IPS-NIHi11 (cell line): ENCODE measurements at regions not wholly inside any gene's neighbourhood (a gene's known extent, or its start where the extent isn't known, plus 50 kb on each side); places are given as distances from the start of the nearest gene placed in this dataset.
"Not testable (repeated sequence)": the region's sequence is repeated elsewhere in the genome, so short reads cannot be mapped to it uniquely, and the experiment has no call there.

Experiments used
- DNase-seq: peaks from one replicate; pipeline ENCODE4 v3.0.0; 2012; ENCODE audit warnings: mixed read lengths, low spot score

DNA sequence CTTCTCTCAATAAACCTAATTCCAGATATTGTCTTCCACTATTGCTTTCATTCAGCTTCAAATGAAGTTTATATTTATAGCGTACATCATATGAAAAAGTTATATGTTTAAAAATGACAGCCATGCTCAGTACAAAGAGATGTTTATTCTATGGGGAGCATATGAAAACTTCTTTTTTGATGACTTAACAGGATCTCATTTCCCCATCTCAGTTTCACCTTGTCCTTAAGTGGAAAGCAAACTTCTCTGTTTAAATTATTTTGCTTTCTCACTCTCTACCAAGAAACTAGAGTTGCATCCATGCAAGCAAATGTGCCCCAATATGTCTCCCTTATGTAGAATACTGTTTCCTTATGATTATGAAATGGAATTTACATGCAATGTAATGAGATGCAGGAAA lies 799.5 kb upstream of the RGS18 start:
- no peak for DNase-seq

DNA sequence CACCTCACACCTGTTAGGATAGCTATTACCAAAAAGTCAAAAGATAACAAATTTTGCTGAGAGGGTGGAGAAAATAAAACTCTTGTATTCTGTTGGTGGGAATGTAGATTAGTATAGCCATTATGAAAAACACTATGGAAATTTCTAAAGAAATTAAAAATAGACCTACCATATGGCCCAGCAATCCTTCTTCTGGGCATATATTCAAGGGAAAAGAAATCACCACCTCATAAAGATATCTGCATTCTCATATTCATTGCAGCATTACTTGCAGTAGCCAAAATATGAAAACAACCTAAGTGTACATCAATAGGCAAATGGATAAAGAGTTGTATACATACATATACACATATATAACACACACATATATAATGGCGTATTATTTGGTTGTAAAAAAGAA lies 791.6 kb upstream of the RGS18 start:
- DNase-seq: no peak

DNA sequence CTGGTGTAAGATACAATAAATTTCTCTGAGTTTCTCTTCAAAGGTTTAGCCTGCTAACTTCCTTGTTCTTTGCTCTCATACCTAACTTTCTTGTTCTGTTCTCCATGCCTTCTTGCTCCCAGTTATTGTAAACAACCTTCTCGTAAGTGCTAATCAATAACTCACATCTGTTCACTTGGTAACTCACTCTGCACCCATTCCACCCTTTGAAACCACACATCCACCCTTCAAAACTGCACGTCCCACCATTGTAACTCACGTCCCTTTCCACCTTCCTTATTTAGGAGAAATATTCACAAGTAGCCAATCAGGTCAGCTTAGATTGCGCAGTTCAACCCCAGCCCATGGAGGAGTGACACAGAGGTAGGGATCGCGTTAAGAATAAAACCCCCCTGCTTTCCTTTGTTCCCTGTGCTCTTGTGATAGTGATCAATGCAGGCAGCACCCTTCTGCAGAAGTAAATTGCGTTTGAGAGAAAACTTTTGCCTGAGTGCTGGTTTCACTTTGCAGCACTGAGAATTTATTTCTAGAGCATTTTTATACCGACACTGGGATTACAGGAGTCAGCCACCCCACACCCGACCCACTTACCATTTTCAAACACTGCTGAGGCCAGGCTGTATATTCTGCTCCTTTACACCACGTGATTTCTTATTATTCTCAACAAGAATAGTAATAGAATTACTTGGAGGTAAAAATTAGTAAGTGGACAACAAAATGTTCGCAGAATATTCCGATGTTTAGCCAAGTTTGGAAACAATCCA lies 789.2 kb upstream of the RGS18 start:
- DNase-seq: no peak

DNA sequence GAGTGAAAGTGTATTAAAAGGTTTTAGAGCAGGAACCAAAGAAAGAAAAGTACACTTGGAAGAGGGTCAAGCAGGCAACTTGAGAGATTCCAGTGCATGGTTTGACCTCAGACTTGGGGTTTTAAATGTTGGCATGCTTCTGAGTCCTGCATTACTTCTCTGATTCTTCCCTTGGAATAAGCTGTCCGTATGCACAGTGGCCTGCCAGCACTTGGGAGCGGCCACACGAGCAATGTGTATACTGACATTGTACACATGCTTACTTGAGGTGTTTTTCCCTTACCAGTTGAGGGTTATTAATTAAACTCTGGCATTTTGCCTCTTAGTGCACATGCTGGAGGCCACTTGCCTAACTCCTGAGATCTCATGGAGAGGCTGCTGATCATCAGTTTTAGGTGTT lies 786.6 kb upstream of the RGS18 start:
- no peak for DNase-seq

DNA sequence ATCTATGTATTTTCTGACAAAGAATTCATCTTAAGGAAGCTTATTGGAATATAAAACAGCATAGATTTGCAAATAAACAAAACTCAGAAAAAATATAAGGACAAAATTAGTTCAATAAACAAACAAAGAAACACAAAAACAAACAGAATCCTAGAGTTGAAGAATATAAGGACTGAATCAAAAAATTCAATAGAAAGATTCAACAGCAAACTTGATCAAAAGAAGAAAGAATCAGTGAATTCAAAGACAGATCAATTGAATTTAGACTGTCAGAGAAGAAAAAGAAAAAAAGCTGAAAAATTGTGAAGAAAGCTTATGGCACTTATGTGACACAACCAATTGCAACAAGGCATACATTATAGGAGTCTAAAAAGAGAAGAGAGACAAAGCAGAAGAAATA lies 770.0 kb upstream of the RGS18 start:
- DNase-seq: no peak

DNA sequence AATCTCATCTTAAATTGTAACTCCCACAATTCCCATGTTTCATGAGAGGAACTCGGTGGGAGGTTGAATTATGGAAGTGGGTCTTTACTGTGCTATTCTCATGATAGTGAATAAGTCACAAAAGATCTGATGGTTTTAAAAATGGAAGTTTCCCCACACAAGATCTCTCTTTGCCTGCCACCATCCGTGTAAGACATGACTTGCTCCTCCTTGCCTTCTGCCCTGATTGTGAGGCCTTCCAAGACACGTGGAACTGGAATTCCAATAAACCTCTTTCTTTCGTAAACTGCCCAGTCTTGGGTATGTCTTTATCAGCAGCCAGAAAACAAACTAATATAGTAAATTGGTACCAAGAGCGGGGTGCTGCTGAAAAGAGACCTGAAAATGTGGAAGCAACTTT lies 761.6 kb upstream of the RGS18 start:
- no peak for DNase-seq

DNA sequence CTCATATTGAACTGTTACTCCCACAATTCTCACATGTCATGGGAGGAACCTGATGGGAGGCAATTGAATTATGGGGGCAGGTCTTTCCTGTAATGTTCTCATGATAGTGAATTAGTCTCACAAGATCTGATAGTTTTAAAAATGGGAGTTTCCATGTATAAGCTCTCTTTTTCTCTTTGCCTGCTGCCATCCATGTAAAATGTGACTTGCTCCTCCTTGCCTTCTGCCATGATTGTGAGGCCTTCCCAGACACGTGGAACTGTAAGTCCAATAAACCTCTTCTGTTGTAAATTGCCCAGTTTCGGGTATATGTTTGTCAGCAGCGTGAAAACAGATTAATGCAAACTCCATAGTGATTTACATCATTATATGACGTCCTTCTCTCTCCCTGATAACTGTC lies 759.7 kb upstream of the RGS18 start:
- DNase-seq: no peak

DNA sequence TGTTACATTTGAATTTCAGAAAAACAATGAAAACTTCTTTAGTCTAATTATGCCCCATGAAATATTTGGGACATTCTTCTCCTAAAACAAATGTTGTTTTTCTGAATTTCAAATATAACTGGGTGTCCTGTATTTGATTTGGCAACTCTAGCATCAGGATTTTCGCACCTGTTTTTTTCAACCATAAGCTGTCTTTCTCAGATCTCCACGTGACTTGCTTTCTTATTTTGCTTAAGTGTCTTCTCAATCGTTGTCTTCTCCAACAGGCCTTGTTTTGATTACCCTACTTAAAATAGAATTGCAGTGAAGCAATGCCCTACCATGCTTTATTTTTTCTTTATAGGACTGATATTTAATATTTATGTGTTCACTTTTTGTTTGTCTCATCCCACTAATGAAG lies 752.8 kb upstream of the RGS18 start:
- no peak for DNase-seq

DNA sequence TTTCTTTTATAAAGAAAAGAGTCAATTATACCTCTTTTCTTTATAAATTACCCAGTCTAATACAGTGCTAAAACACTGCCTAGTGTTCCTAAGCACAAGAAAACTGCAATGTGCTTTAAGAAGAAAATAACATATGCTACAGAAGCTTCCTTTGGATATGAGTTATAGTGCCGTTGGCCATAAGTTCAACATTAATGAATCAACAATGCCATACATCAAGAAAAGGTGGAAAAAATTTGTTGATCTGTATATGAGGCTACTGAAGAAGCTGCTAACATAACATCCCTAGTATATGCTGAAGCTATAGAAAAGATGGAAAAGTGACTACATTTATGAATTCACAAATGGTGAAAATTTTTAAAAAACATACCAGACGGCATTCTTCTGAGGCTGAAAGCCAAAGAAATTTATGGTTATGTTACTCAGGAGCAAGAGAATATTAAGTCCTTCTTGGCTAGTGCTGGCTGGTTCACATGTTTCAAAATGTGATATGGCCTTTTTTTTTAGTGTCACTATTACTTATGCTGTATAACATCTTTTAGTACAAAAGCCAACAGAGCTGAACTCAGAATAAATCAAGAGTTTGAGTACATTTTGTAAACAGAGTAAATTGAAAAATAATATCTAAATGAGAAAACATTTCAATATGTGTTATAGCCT lies 743.2 kb upstream of the RGS18 start:
- no peak for DNase-seq

DNA sequence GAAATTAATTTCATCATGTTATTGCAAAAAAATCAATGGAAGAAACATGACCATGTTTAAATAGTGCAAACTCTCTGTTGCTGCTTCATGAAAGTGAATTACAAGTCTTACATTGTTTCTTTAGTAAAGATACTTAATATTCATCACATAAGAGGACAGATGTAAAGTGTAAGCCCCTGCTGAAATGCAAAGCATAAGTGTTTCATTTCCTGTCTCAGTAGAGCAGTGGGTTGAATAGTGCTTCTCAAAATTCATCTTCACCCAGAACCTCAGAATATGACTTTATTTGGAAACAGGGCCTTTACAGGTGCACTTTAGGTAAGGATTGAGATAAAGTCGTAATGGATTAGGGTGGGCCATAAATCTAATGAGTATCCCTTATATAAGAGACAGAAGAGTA lies 738.4 kb upstream of the RGS18 start:
- DNase-seq: no peak

DNA sequence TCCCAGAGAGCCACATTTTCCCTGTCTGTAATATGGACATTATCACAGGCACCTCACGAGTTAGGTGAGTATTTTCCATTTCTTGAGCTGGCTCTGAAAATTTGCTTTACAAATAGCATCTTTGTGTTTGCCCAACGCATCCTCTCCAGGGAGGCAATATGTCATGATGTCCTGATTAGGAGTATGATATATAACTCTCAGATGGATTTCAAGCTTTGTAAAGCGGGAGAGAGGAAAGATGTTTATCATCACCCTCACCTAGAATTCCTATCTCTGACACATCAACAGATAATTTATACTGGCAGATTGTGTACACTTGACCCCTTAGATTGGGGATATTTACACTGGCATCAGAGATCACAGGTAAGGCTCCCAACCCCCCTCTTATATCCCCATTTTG lies 730.7 kb upstream of the RGS18 start:
- DNase-seq: no peak

DNA sequence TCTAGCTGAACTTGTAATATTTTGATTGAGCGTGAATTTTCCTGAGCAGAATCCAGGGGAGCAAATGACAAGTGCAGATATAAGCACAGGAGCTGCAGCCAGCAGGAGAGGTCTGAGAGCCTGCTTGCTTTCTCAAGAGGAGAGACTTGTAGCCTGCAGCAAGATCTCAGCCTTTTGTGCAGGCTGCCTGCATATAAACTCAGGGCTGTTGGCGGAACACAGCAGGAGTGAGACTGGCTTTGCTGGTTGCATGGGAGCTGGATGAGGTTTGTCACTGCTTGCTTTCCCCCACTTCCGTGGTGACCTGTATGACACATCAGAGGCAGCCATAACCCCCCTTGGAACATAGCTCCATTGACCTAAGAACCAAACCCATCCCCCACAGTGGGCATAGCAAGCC lies 725.4 kb upstream of the RGS18 start:
- DNase-seq: no peak

DNA sequence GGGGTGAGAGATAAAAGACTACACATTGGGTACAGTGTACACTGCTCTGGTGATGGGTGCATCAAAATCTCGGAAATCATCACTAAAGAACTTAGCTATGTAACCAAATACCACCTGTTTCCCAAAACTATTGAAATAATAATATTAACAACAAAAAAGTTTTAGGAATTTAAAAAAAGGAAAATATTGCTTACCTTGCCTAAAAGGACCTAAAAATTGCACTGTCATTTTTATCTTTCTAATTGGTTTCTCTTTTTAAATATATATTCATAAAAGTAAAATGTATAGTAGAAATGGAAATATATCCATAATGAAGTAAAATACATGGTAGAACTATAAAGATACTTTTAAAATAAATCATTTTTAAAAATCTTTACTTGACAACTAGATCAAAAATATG lies 719.3 kb upstream of the RGS18 start:
- no peak for DNase-seq

DNA sequence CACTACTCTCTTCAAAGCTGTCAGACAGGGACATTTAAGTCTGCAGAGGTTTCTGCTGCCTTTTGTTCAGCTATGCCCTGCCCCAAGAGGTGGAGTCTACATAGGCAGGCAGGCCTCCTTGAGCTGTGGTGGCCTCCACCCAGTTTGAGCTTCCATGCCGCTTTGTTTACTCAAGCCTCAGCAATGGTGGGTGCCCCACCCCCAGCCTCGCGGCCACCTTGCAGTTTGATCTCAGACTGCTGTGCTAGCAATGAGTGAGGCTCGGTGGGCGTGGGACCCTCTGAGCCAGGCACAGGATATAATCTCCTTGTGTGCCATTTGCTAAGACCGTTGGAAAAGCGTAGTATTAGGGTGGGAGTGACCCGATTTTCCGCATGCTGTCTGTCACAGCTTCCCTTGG lies 710.0 kb upstream of the RGS18 start:
- not testable (repeated sequence) for DNase-seq

DNA sequence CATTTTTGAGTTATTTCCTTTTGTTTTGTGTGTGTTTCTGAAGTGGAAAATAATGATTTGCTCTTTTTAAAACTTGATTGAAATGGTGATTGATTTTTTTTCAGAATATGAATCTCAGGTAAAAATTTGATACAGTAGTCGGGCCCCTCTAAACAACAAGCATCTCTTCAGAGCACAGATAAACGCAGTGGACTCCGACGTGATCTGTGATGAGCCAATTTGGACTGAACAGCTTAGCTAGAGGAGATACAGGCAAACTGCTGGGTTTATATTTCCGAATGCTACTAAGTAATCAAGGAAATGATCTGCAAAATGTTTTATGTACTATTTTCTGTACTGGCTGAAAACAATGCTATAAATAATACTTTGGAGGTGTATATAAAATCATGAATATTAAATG lies 705.7 kb upstream of the RGS18 start:
- DNase-seq: no peak

DNA sequence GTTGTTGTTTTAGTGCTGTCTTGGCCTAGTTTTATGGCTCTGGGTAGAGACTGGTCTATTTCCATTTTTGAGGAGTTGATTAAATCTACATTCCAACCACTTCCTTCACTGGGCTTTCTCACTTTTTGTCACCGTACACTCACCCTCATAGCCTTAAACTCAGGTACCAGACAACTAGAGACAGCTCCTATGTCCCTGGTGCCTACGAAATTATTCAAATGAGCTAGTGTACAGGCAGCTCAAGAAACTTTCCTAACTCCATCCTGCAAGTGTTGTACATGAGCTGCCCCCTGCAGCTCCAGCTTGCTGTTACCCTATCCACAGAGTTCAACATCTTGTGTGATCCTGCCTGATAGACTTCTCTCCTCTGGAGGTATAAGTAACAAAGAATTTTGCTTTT lies 704.8 kb upstream of the RGS18 start:
- no peak for DNase-seq

DNA sequence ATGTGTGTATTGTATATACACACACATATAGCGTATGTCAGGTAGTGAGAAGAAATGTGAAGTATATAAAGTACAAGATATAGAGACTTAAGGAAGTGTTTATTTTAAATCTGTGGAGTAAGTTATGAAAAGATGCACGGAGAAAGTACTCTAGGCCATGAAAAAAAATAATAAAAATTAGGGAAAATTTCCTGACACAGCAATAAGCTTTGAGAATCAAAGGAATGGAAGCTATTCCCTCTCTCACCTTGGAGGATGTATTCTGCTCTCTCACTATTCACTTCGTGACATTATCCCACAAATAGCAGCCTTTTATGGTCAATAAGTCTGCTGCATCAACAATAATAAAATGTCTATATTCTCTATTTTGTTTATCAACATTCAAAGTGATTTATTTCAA lies 700.4 kb upstream of the RGS18 start:
- DNase-seq: no peak

DNA sequence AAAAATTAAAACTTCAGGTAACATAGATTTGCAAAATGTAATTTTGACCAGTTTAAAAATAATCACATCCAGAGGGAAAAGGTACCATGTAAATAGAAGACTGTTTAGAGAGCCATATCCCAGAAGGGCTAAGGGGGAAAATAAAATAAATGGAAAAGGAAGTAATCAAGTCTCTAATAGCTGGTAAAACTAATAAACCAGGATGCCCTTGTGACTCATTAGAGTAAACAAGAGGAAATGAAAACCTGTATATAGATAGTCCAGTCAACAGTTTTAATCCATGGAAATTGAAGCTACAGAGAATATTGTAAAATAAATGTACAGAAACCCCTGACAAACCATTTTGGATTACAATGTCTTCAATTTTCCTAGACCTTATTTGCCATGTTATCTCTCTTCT lies 698.0 kb upstream of the RGS18 start:
- DNase-seq: no peak

DNA sequence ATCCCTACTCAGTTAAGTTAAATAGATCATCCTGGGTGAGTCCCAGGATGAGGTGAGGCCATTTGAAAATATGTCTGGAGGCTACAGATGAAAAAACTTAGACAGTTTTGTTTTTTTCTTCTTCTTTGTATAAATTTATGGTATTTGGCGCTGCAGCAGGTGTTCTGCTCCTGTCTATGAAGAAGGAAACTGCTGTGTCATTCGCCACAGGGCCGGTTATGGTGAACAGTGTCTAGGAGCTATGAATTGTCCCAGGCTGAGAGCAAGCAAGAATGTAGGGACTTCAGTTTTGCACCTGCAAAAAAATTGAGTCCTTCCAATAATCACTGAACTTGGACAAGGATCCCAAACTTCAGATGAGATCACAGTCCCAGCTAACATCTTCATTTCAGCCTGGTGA lies 674.3 kb upstream of the RGS18 start:
- DNase-seq: no peak

DNA sequence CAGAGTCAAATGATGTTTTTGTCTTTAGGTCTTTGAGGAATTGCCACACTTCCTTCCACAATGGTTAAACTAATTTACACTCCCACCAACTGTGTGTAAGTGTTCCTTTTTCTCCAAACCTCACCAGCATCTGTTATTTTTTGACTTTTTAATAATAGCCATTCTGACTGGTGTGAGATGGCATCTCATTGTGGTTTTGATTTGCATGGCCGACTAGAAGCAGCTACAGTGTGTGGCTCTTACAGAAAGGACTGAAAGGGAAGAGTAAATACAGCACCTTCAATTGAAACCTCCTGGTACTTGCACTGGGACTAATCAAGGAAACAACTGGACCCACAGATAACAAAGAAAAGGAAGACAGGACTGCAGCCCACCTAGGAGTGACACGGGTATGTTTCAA lies 668.0 kb upstream of the RGS18 start:
- no peak for DNase-seq

DNA sequence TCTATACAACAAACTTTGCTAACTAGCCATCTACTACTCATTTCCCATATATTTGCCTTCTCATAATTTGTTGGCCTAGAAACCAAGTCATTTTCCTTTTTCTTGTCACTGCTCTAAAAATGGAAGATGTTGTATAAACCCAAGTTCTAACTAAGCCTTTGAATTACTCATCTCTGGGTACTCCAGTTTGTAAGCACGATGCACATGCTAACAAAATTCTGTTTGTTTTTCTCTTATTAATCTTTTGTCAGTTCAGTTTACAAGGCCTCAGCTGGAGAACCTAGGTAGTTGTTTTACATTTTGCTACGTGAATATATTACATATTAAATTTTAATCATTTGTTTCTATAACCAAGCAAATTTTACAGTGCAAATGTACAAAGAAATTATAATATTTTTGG lies 663.2 kb upstream of the RGS18 start:
- no peak for DNase-seq

DNA sequence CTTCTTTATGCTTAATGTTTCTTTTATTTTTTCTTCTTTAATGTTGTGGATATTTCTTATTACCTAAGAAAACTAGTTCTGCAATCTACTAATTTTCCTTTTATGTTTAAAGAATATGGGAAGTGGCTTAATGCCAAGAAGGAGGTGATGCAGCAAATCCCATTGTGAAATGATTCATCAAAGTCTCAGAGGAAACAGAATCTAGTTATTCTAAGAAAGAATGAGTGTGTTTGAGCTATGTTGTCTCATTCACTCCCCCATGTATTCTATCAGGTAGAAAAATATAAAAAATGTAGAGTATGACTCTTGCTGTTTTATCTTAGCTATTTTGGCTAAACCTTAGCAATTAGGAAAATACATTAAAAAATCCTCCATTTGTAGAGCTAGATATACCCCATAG lies 659.9 kb upstream of the RGS18 start:
- no peak for DNase-seq

DNA sequence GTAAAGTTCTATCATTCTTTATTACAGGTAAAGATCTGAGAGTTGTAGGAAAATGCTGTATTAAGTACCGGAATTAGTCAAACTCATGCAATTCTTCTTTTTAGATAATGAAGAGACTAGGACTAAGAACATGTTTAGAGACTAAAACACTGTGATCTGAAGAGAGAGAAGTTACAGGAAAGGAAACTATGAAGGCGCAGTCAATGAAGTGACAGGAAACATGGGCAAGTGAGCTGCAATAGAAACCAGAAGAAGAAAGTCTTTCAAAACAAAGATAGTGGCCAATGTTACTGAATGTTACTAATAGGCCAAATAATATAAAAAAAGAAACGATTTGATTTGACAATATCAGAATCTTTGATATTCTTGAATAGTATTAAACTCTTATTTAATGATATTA lies 659.4 kb upstream of the RGS18 start:
- no peak for DNase-seq

DNA sequence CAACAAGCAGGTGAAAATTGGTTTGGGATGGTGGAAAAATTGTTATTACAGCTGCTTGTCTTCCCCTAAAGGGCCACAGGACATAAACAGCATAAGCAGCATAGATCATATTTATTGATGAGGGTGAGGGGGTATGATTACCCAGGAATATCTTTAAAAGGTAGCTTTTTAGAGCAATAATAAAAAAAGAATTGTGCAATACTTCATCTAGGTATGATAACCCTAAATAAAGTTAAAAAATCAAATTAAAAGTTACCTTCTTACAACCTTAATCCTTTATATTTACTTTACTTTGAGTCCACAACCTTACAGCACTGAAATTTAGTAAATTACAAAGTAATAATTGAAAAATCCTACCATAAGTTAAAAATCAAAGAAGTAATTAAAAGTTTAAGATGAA lies 653.3 kb upstream of the RGS18 start:
- no peak for DNase-seq
